HCT116 (cell line): ENCODE measurements at regions not wholly inside any gene's neighbourhood (a gene's known extent, or its start where the extent isn't known, plus 50 kb on each side); places are given as distances from the start of the nearest gene placed in this dataset.
"Not testable (repeated sequence)": the region's sequence is repeated elsewhere in the genome, so short reads cannot be mapped to it uniquely, and the experiment has no call there.

Experiments
- CBX3 ChIP-seq: IDR thresholded peaks from 2 replicates; pipeline ENCODE4 v1.6.1; 2012; ENCODE audit warnings: low read depth
- EZH2 ChIP-seq: fragments of 200-600 bp; sonication (generic); IDR thresholded peaks from 2 replicates; pipeline ENCODE4 v1.6.1; 2017; ENCODE audit warnings: antibody characterized with exemption, mixed run types
- EZH2phosphoT487 ChIP-seq: fragments of 200-600 bp; IDR thresholded peaks from 2 replicates; pipeline ENCODE4 v1.6.1; 2018; ENCODE audit warnings: antibody characterized with exemption, borderline replicate concordance
- FOSL1 ChIP-seq: IDR thresholded peaks from 2 replicates; pipeline ENCODE4 v1.6.1; 2012; ENCODE audit warnings: low read depth
- JUND ChIP-seq: IDR thresholded peaks from 2 replicates; pipeline ENCODE4 v1.6.1; 2012
- MAX ChIP-seq: IDR thresholded peaks from 2 replicates; pipeline ENCODE4 v1.6.1; 2012
- POLR2A ChIP-seq: IDR thresholded peaks from 2 replicates; pipeline ENCODE4 v1.7.0; 2011; ENCODE audit warnings: borderline replicate concordance; ENCODE audit not compliant: insufficient read depth, insufficient read length; ENCODE audit errors: extremely low read depth
- POLR2AphosphoS5 ChIP-seq: IDR thresholded peaks from 2 replicates; pipeline ENCODE4 v1.6.1; 2011; ENCODE audit warnings: mild to moderate bottlenecking, low read depth, low read length, moderate library complexity
- RAD21 ChIP-seq: IDR thresholded peaks from 2 replicates; pipeline ENCODE4 v1.6.1; 2012; ENCODE audit warnings: low read depth, mild to moderate bottlenecking
- SIN3A ChIP-seq: IDR thresholded peaks from 2 replicates; pipeline ENCODE4 v1.6.1; 2012; ENCODE audit warnings: low read depth
- YY1 ChIP-seq: IDR thresholded peaks from 2 replicates; pipeline ENCODE4 v1.6.1; 2011; ENCODE audit warnings: low read length, low read depth, moderate library complexity, mild to moderate bottlenecking; ENCODE audit not compliant: insufficient replicate concordance; ENCODE audit errors: extremely low read depth
- ZNF274 ChIP-seq: fragments of 200-500 bp; sonication (Bioruptor generic); IDR thresholded peaks from 2 replicates; pipeline ENCODE4 v1.6.1; 2014; ENCODE audit warnings: mild to moderate bottlenecking, low read depth, low read length, inconsistent platforms
- TF ChIP-seq, protein P1 (sequence below), 3 experiments: fragments of 200-600 bp in 1 of 3; sonication (generic) in 1 of 3; IDR thresholded peaks in 2 of 3; conservative IDR thresholded peaks in 1 of 3; 2 replicates each; pipeline ENCODE4 v1.5.1; 2012 to 2017; ENCODE audit warnings: low read depth in 2 of 3, low read length in 2 of 3, antibody characterized with exemption in 1 of 3, borderline replicate concordance in 1 of 3, control low read depth in 1 of 3, mild to moderate bottlenecking in 1 of 3, mixed read lengths in 1 of 3, mixed run types in 1 of 3, moderate library complexity in 1 of 3; ENCODE audit not compliant: insufficient read depth in 1 of 3
- TF ChIP-seq, protein P2 (sequence below): IDR thresholded peaks from 2 replicates; pipeline ENCODE4 v1.6.1; 2012; ENCODE audit warnings: low read depth

GRCh38 chr14:103192861-103193260, 69.6 kb downstream of the TNFAIP2 start:
- TF ChIP-seq, protein P1, sequence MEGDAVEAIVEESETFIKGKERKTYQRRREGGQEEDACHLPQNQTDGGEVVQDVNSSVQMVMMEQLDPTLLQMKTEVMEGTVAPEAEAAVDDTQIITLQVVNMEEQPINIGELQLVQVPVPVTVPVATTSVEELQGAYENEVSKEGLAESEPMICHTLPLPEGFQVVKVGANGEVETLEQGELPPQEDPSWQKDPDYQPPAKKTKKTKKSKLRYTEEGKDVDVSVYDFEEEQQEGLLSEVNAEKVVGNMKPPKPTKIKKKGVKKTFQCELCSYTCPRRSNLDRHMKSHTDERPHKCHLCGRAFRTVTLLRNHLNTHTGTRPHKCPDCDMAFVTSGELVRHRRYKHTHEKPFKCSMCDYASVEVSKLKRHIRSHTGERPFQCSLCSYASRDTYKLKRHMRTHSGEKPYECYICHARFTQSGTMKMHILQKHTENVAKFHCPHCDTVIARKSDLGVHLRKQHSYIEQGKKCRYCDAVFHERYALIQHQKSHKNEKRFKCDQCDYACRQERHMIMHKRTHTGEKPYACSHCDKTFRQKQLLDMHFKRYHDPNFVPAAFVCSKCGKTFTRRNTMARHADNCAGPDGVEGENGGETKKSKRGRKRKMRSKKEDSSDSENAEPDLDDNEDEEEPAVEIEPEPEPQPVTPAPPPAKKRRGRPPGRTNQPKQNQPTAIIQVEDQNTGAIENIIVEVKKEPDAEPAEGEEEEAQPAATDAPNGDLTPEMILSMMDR (IDR thresholded peaks at IDR 0.05 in 2 of 3, conservative IDR thresholded peaks at IDR 0.05 in 1 of 3; ENCODE audit: borderline replicate concordance in 1 of 3, insufficient read depth in 1 of 3, low read depth in 2 of 3, low read length in 2 of 3): not testable (repeated sequence)
- TF ChIP-seq POLR2A, EZH2, POLR2AphosphoS5, RAD21, MAX, CBX3, YY1, ZNF274, SIN3A, EZH2phosphoT487, FOSL1, JUND: not testable (repeated sequence)
- TF ChIP-seq, protein P2, sequence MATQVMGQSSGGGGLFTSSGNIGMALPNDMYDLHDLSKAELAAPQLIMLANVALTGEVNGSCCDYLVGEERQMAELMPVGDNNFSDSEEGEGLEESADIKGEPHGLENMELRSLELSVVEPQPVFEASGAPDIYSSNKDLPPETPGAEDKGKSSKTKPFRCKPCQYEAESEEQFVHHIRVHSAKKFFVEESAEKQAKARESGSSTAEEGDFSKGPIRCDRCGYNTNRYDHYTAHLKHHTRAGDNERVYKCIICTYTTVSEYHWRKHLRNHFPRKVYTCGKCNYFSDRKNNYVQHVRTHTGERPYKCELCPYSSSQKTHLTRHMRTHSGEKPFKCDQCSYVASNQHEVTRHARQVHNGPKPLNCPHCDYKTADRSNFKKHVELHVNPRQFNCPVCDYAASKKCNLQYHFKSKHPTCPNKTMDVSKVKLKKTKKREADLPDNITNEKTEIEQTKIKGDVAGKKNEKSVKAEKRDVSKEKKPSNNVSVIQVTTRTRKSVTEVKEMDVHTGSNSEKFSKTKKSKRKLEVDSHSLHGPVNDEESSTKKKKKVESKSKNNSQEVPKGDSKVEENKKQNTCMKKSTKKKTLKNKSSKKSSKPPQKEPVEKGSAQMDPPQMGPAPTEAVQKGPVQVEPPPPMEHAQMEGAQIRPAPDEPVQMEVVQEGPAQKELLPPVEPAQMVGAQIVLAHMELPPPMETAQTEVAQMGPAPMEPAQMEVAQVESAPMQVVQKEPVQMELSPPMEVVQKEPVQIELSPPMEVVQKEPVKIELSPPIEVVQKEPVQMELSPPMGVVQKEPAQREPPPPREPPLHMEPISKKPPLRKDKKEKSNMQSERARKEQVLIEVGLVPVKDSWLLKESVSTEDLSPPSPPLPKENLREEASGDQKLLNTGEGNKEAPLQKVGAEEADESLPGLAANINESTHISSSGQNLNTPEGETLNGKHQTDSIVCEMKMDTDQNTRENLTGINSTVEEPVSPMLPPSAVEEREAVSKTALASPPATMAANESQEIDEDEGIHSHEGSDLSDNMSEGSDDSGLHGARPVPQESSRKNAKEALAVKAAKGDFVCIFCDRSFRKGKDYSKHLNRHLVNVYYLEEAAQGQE: not testable (repeated sequence)
